ENCODE measurements at regions not wholly inside any gene's neighbourhood (a gene's known extent, or its start where the extent isn't known, plus 50 kb on each side); places are given as distances from the start of the nearest gene placed in this dataset.

GRCh38 chr6:156258981-156259380 lies 518.2 kb upstream of the ARID1B start:
- Histone ChIP-seq H3K4me2 (no peak overlapping the region), H3K9me2 (ENCODE audit: insufficient read depth) (no peaks in the 10 kb centered on the region), H2AFZ (no peak overlapping the region), H3K27ac (ENCODE audit: low read depth) (no peak overlapping the region), H3K27me3 (ENCODE audit: insufficient read depth) (no peaks in the 10 kb centered on the region), H3K4me3 (no peak overlapping the region), H3F3A (replicated peaks; ENCODE audit: low read depth) (no peaks in the 10 kb centered on the region), H4K20me1 (replicated peaks; ENCODE audit: insufficient read depth) (no peaks in the 10 kb centered on the region), H3K79me2 (replicated peaks; ENCODE audit: insufficient read depth) (no peaks in the 10 kb centered on the region), H3K36me3 (ENCODE audit: insufficient read depth) (no peaks in the 10 kb centered on the region), H3K4me1 (ENCODE audit: insufficient read depth) (no peaks in the 10 kb centered on the region)
- H3K27ac Mint-ChIP-seq: no peak overlapping the region
- H3K9me3 Mint-ChIP-seq: no peaks in the 10 kb centered on the region
- H3K4me3 Mint-ChIP-seq: no peak overlapping the region
- no peak for ATAC-seq
- no peaks in the 10 kb centered on the region for H3K36me3 Mint-ChIP-seq (ENCODE audit: low read depth)
- H3K4me1 Mint-ChIP-seq: no peaks in the 10 kb centered on the region
- peaks cover 2% of the 10 kb centered on the region for H3K27me3 Mint-ChIP-seq (ENCODE audit: insufficient read depth, low read depth, poor library complexity)
- DNase-seq (ENCODE audit: low spot score): no peak
- TF ChIP-seq CREB1 (CRISPR knock-in tag; IDR thresholded peaks at IDR 0.05; ENCODE audit: low read depth): no peak
- no peak for TF ChIP-seq CTCF (conservative IDR thresholded peaks at IDR 0.05; ENCODE audit: low read depth in 2 of 2)
- no peak for TF ChIP-seq POLR2AphosphoS5 (IDR thresholded peaks at IDR 0.05; ENCODE audit: low read depth)
- no peak for TF ChIP-seq REST (IDR thresholded peaks at IDR 0.05; ENCODE audit: unreplicated experiment)
- no peak for TF ChIP-seq EZH2phosphoT487 (IDR thresholded peaks at IDR 0.05; ENCODE audit: unreplicated experiment)
- no peak for TF ChIP-seq NANOG (IDR thresholded peaks at IDR 0.05; ENCODE audit: borderline replicate concordance)
- no peak for TF ChIP-seq STAT1 (IDR thresholded peaks at IDR 0.05; ENCODE audit: unreplicated experiment)

- Histone ChIP-seq H3K4me1 (ENCODE audit: insufficient read depth) (no peaks in the 10 kb centered on the region), H3K27ac (ENCODE audit: low read depth) (no peak overlapping the region), H3K4me3 (no peak overlapping the region), H3K36me3 (ENCODE audit: insufficient read depth) (no peaks in the 10 kb centered on the region), H3K9me2 (ENCODE audit: insufficient read depth) (no peaks in the 10 kb centered on the region), H3K79me2 (replicated peaks; ENCODE audit: insufficient read depth) (no peaks in the 10 kb centered on the region), H3K27me3 (ENCODE audit: insufficient read depth) (no peaks in the 10 kb centered on the region), H3K4me2 (no peak overlapping the region), H4K20me1 (replicated peaks; ENCODE audit: insufficient read depth) (no peaks in the 10 kb centered on the region), H2AFZ (no peak overlapping the region), H3F3A (replicated peaks; ENCODE audit: low read depth) (no peaks in the 10 kb centered on the region)
- Mint-ChIP-seq H3K4me3 (no peak overlapping the region), H3K27ac (no peak overlapping the region), H3K36me3 (ENCODE audit: low read depth) (no peaks in the 10 kb centered on the region), H3K9me3 (no peaks in the 10 kb centered on the region), H3K27me3 (ENCODE audit: insufficient read depth, low read depth, poor library complexity) (peaks cover 4% of the 10 kb centered on the region), H3K4me1 (no peaks in the 10 kb centered on the region)
- no peak for DNase-seq (ENCODE audit: low spot score)
- no peak for ATAC-seq
- TF ChIP-seq ZNF331 (CRISPR knock-in tag; IDR thresholded peaks at IDR 0.05; ENCODE audit: low read depth) (no peak), REST (IDR thresholded peaks at IDR 0.05; ENCODE audit: unreplicated experiment) (no peak)
These were observed 521.0 kb upstream of the ARID1B start for GRCh38 chr6:156256161-156256560.

Data from GM23338 (cell line).